ENCODE measurements at regions not wholly inside any gene's neighbourhood (a gene's known extent, or its start where the extent isn't known, plus 50 kb on each side); places are given as distances from the start of the nearest gene placed in this dataset.
A peak's percentile ranks its signal among the peaks of the same experiment; 100 is the strongest.

GRCh38 chr7:19491821-19492452, 216.9 kb downstream of the POLR1F start:
- H3K14ac ChIP-seq (replicated peaks; ENCODE audit: low read depth, low read length): no peak overlapping the region
- DNase-seq (peak; percentile 66), ATAC-seq (ENCODE audit: low read depth) (peak; percentile 64)
- no peaks in the 10 kb centered on the region for H3K9me1 ChIP-seq (ENCODE audit: insufficient read depth, low read length)
- no peak overlapping the region for H3K23ac ChIP-seq (ENCODE audit: low read depth, low read length)
- H2BK5ac ChIP-seq (ENCODE audit: low read depth, low read length, poor library complexity, severe bottlenecking): no peak overlapping the region
- H2AK5ac ChIP-seq (ENCODE audit: low read depth, low read length): no peak overlapping the region
- POLR2A ChIA-PET (ENCODE audit: unreplicated experiment): interaction anchor here (0.6 kb wide), 3 partner anchors 29 to 891 kb away, joined by 5 to 10 read pairs (median 8); no protein-coding TSS in a partner anchor
- no peak overlapping the region for H2BK120ac ChIP-seq (ENCODE audit: low read depth, low read length)
- no peak overlapping the region for H2AK9ac ChIP-seq (replicated peaks; ENCODE audit: low read depth, low read length, poor library complexity)
- no peak overlapping the region for H3K27ac ChIP-seq (ENCODE audit: insufficient read depth, low read length)
- no peaks in the 10 kb centered on the region for H3K27me3 ChIP-seq (ENCODE audit: control insufficient read depth, insufficient read depth, low read length)
- H4K91ac ChIP-seq (ENCODE audit: insufficient read depth, low read depth, low read length): no peak overlapping the region
- no peak overlapping the region for H3K4ac ChIP-seq (ENCODE audit: low read depth, low read length)
- TF ChIP-seq POLR2A (IDR thresholded peaks at IDR 0.05; ENCODE audit: low read depth, low read length): no peak
- peak; percentile 55 for TF ChIP-seq RAD21 (IDR thresholded peaks at IDR 0.05; ENCODE audit: low read length)
- TF ChIP-seq RFX5 (IDR thresholded peaks at IDR 0.05; ENCODE audit: low read depth, low read length): no peak
- peak; percentile 75 for TF ChIP-seq CTCF (conservative IDR thresholded peaks at IDR 0.05; ENCODE audit: low read depth, low read length)
- TF ChIP-seq SMC3 (IDR thresholded peaks at IDR 0.05; ENCODE audit: low read depth, low read length): peak; percentile 54
- TF ChIP-seq RCOR1 (IDR thresholded peaks at IDR 0.05; ENCODE audit: insufficient replicate concordance, low read length): no peak
- no peak for TF ChIP-seq MAZ (IDR thresholded peaks at IDR 0.05; ENCODE audit: borderline replicate concordance, low read depth, low read length)
- no peak for TF ChIP-seq CEBPB (IDR thresholded peaks at IDR 0.05; ENCODE audit: low read depth, low read length)
- CTCF ChIA-PET: interaction anchor here (0.5 to 1.5 kb wide), 14 partner anchors 10 to 1542 kb away, joined by 3 to 8 read pairs (median 5); no protein-coding TSS in a partner anchor
- no peaks in the 10 kb centered on the region for H3K79me1 ChIP-seq (ENCODE audit: low read depth in 1 of 2, low read length in 2 of 2)
- H2AFZ ChIP-seq (replicated peaks; ENCODE audit: low read length, poor library complexity): no peak overlapping the region
- H4K8ac ChIP-seq (ENCODE audit: low read depth in 2 of 2, low read length in 2 of 2): no peak overlapping the region
- H3K9me3 ChIP-seq (ENCODE audit: control insufficient read depth, insufficient read depth, low read length): no peaks in the 10 kb centered on the region
- no peak overlapping the region for H2BK15ac ChIP-seq (ENCODE audit: low read depth, low read length)
- intact Hi-C loops (cut with micrococcal nuclease) (loop anchor here (2.0 to 10.0 kb wide), 3 partner anchors 173 to 375 kb away; partner anchors contain the start of gene TWIST1), in situ Hi-C loops (cut with MboI; ENCODE audit: low sequenced_read_pairs) (no loop called here), dilution Hi-C loops (cut with HindIII; ENCODE audit: low sequenced_read_pairs, unreplicated experiment) (no loop called here)
- H4K5ac ChIP-seq (ENCODE audit: low read depth, low read length): no peak overlapping the region
- H3K56ac ChIP-seq (ENCODE audit: extremely low read depth, insufficient read depth, low read length): no peak overlapping the region
- no TSS peak for BruUV-seq (replicated peaks)
- H4K20me1 ChIP-seq (ENCODE audit: insufficient read depth, low read length): no peaks in the 10 kb centered on the region
- no peak overlapping the region for H3K4me2 ChIP-seq (ENCODE audit: low read depth, low read length)
- no peaks in the 10 kb centered on the region for H3K36me3 ChIP-seq (ENCODE audit: control insufficient read depth, insufficient read depth, low read length)
- no peak overlapping the region for H3K4me3 ChIP-seq (ENCODE audit: insufficient read depth, low read depth, low read length)
- no peaks in the 10 kb centered on the region for H3K4me1 ChIP-seq (ENCODE audit: control insufficient read depth, insufficient read depth, low read length)
- WGBS, 2 experiments (ENCODE audit: extremely low coverage in 2 of 2, insufficient read length in 1 of 2): no CpG with 5 or more reads among the region's 7 CpGs
- H3K9ac ChIP-seq (ENCODE audit: low read depth, low read length): no peak overlapping the region
- no peak overlapping the region for H3K18ac ChIP-seq (ENCODE audit: low read depth, low read length)
- no peak overlapping the region for H2BK20ac ChIP-seq (ENCODE audit: low read depth, low read length)
